MCF 10A (cell line): ENCODE measurements at regions not wholly inside any gene's neighbourhood (a gene's known extent, or its start where the extent isn't known, plus 50 kb on each side); places are given as distances from the start of the nearest gene placed in this dataset.

Experiments used
- BruUV-seq: library from RNA; stranded (reverse); fragments of 400-500 nt; replicated peaks from 2 replicates; lab custom pipeline; 2021; lab: Mats Ljungman, UMichigan
- CTCF ChIA-PET: fragments of 300-600 bp; sonication (Branson Sonifier 250); formaldehyde crosslinking; extraction: SDS; loops from one replicate; lab custom pipeline; 2021; ENCODE audit warnings: antibody characterized with exemption, inconsistent platforms; lab: Yijun Ruan, JAX
- POLR2A ChIA-PET: fragments of 300-600, 350-650 bp; sonication (Branson Sonifier 250); formaldehyde crosslinking; extraction: SDS; loops from one replicate; lab custom pipeline; 2020; ENCODE audit warnings: antibody characterized with exemption, inconsistent platforms; lab: Yijun Ruan, JAX
- DNase-seq: peaks from one replicate; pipeline ENCODE4 v3.0.0-alpha.2; 2018; ENCODE audit not compliant: unreplicated experiment
- H3K27ac Mint-ChIP-seq: one replicate; pipeline ENCODE4 v1.8.0; 2022; ENCODE audit warnings: mild to moderate bottlenecking, low read depth, mixed read lengths; ENCODE audit not compliant: unreplicated experiment
- H3K27me3 Mint-ChIP-seq: one replicate; pipeline ENCODE4 v1.8.0; 2022; ENCODE audit warnings: mixed read lengths; ENCODE audit not compliant: insufficient read depth, unreplicated experiment
- H3K36me3 Mint-ChIP-seq: one replicate; pipeline ENCODE4 v1.8.0; 2022; ENCODE audit warnings: mild to moderate bottlenecking, moderate library complexity, mixed read lengths; ENCODE audit not compliant: insufficient read depth, unreplicated experiment
- H3K4me1 Mint-ChIP-seq: one replicate; pipeline ENCODE4 v1.8.0; 2022; ENCODE audit warnings: mixed read lengths; ENCODE audit not compliant: insufficient read depth, unreplicated experiment
- H3K4me3 Mint-ChIP-seq: one replicate; pipeline ENCODE4 v1.8.0; 2022; ENCODE audit warnings: mild to moderate bottlenecking, moderate library complexity, mixed read lengths; ENCODE audit not compliant: unreplicated experiment
- H3K9me3 Mint-ChIP-seq: one replicate; pipeline ENCODE4 v1.8.0; 2022; ENCODE audit warnings: mixed read lengths; ENCODE audit not compliant: unreplicated experiment
- CTCF ChIP-seq: fragments of 200-600 bp; IDR thresholded peaks from one replicate; pipeline ENCODE4 v1.8.0; 2022; ENCODE audit warnings: antibody characterized with exemption, mild to moderate bottlenecking; ENCODE audit not compliant: unreplicated experiment
- intact Hi-C: fragments of 100-400 bp; cut with micrococcal nuclease; formaldehyde crosslinking; loops from 2 replicates; pipeline ENCODE4 v1.14.1; 2022

DNA sequence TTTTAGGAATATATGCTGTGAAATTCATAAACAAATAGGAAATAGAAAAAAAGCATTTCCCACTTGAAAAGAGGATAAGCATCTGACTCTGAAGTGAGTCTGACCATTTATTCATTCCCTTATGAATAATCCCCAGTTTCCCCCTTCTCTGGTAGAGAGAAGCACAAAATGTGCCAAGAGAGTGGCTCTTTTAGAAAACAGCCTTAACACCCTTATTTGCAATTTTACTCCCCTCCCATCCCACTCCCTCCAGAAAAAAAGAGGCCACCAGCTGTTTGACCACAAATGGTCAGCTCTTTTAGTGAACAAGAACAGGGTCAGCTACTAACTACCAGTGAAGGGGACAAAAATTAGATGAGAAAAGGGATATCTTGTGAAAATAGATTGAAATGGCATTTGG lies 184.5 kb upstream of the ADAMTS9 start:
- DNase-seq, result no peak
- Mint-ChIP-seq H3K9me3 (no peaks in the 10 kb centered on the region), H3K4me3 (no peak overlapping the region), H3K36me3 (peaks cover 4% of the 10 kb centered on the region), H3K4me1 (no peaks in the 10 kb centered on the region), H3K27me3 (no peaks in the 10 kb centered on the region), H3K27ac (no peak overlapping the region)
- intact Hi-C loops, result no loop called here
- ChIA-PET POLR2A (no interaction called here), CTCF (interaction anchor here (0.7 kb wide), 1 partner anchor 1075 kb away, joined by 3 read pairs; no protein-coding TSS in a partner anchor)
- no TSS peak for BruUV-seq
- TF ChIP-seq CTCF, result no peak

DNA sequence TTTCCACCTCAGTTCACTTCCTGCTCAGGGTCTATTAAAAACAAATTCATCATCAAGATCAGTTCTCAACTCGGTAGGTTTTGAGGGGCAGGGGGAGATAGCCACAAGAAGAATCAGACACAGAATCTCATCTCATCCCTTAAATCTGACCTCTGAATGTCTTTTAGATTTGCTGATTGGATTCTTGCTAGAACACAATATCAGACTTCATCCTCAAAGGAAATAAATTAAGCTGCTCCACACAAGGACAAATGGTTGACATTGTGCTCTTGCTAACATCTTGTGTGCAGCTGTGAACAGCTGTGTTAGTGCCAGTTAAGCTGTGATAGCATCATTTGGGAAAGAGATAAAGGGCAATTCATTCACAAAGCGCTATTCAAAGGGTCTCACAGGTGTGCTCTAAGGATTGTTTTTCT lies 184.0 kb upstream of the ADAMTS9 start:
- POLR2A ChIA-PET, result interaction anchor here (0.6 kb wide), 1 partner anchor 11 kb away, joined by 3 read pairs; no protein-coding TSS in a partner anchor
- intact Hi-C loops, result no loop called here
- CTCF ChIA-PET, result interaction anchor here (0.7 kb wide), 1 partner anchor 1075 kb away, joined by 3 read pairs; no protein-coding TSS in a partner anchor

GRCh38 chr3:64870876-64871646 lies 183.3 kb upstream of the ADAMTS9 start:
- Mint-ChIP-seq H3K4me1 (no peaks in the 10 kb centered on the region), H3K4me3 (no peak overlapping the region), H3K36me3 (peaks cover 4% of the 10 kb centered on the region), H3K27me3 (no peaks in the 10 kb centered on the region), H3K9me3 (no peaks in the 10 kb centered on the region), H3K27ac (no peak overlapping the region)
- no TSS peak for BruUV-seq
- TF ChIP-seq CTCF, result no peak
- no peak for DNase-seq
- POLR2A ChIA-PET, result interaction anchor here (0.6 kb wide), 1 partner anchor 10 kb away, joined by 3 read pairs; no protein-coding TSS in a partner anchor
- CTCF ChIA-PET, result interaction anchor here (0.6 to 0.7 kb wide), 2 partner anchors 11 to 157 kb away, joined by 3 read pairs; no protein-coding TSS in a partner anchor
- intact Hi-C loops, result no loop called here

More for the DNA sequence above, 184.0 kb upstream of the ADAMTS9 start:
- no peak overlapping the region for H3K27ac Mint-ChIP-seq
- H3K4me3 Mint-ChIP-seq, result no peak overlapping the region
- no peak for DNase-seq
- no TSS peak for BruUV-seq
- TF ChIP-seq CTCF, result no peak
- no peaks in the 10 kb centered on the region for H3K9me3 Mint-ChIP-seq
- no peaks in the 10 kb centered on the region for H3K27me3 Mint-ChIP-seq
- H3K4me1 Mint-ChIP-seq, result no peaks in the 10 kb centered on the region
- peaks cover 4% of the 10 kb centered on the region for H3K36me3 Mint-ChIP-seq

- Mint-ChIP-seq H3K27ac (no peak overlapping the region), H3K27me3 (no peaks in the 10 kb centered on the region), H3K4me3 (no peak overlapping the region), H3K9me3 (no peaks in the 10 kb centered on the region), H3K4me1 (no peaks in the 10 kb centered on the region), H3K36me3 (no peaks in the 10 kb centered on the region)
- intact Hi-C loops, result no loop called here
- ChIA-PET POLR2A (no interaction called here), CTCF (interaction anchor here (0.5 to 0.7 kb wide), 2 partner anchors 34 to 370 kb away, joined by 3 read pairs; no protein-coding TSS in a partner anchor)
- TF ChIP-seq CTCF, result no peak
- BruUV-seq, result no TSS peak
- no peak for DNase-seq
Observed at GRCh38 chr3:64867224-64867623, 179.4 kb upstream of the ADAMTS9 start.
